HEK293T (cell line): ENCODE measurements at regions not wholly inside any gene's neighbourhood (a gene's known extent, or its start where the extent isn't known, plus 50 kb on each side); places are given as distances from the start of the nearest gene placed in this dataset.

Source experiments
- CTCF ChIA-PET: fragments of 350-600 bp; formaldehyde crosslinking; extraction: SDS; loops from one replicate; lab custom pipeline; 2021; ENCODE audit warnings: antibody characterized with exemption, inconsistent platforms; lab: Yijun Ruan, JAX
- POLR2A ChIA-PET: fragments of 350-600 bp; formaldehyde crosslinking; extraction: SDS; loops from one replicate; lab custom pipeline; 2020; ENCODE audit warnings: antibody characterized with exemption, inconsistent platforms; lab: Yijun Ruan, JAX
- DNase-seq: peaks from one replicate; pipeline ENCODE4 v3.0.0; 2012; ENCODE audit warnings: mixed read lengths; ENCODE audit errors: extremely low spot score
- ARNT ChIP-seq: fragments of 450-650 bp; IDR thresholded peaks from 2 replicates; pipeline ENCODE4 v1.6.1; 2017; ENCODE audit warnings: mild to moderate bottlenecking
- BHLHE40 ChIP-seq: fragments of 450-650 bp; IDR thresholded peaks from 2 replicates; pipeline ENCODE4 v1.6.1; 2016; ENCODE audit warnings: mild to moderate bottlenecking, moderate library complexity, borderline replicate concordance
- CTBP1 ChIP-seq: fragments of 450-650 bp; IDR thresholded peaks from 2 replicates; pipeline ENCODE4 v1.6.1; 2016; ENCODE audit warnings: borderline replicate concordance
- ELF4 ChIP-seq: fragments of 450-650 bp; IDR thresholded peaks from 2 replicates; pipeline ENCODE4 v1.6.1; 2017; ENCODE audit warnings: antibody characterized with exemption
- FOXA1 ChIP-seq: fragments of 450-650 bp; IDR thresholded peaks from 2 replicates; pipeline ENCODE4 v1.6.1; 2016; ENCODE audit warnings: mild to moderate bottlenecking
- FOXK2 ChIP-seq: fragments of 450-650 bp; IDR thresholded peaks from 2 replicates; pipeline ENCODE4 v1.6.1; 2016; ENCODE audit warnings: mild to moderate bottlenecking
- FOXM1 ChIP-seq: fragments of 450-650 bp; IDR thresholded peaks from 2 replicates; pipeline ENCODE4 v1.6.1; 2017; ENCODE audit warnings: mild to moderate bottlenecking, borderline replicate concordance
- HDGF ChIP-seq: fragments of 450-650 bp; IDR thresholded peaks from 2 replicates; pipeline ENCODE4 v1.6.1; 2017; ENCODE audit warnings: antibody characterized with exemption, borderline replicate concordance
- L3MBTL2 ChIP-seq: fragments of 450-650 bp; conservative IDR thresholded peaks from 2 replicates; pipeline ENCODE4 v1.6.1; 2016; ENCODE audit warnings: mild to moderate bottlenecking
- LEF1 ChIP-seq: fragments of 450-650 bp; IDR thresholded peaks from 2 replicates; pipeline ENCODE4 v1.6.1; 2017; ENCODE audit warnings: mild to moderate bottlenecking, borderline replicate concordance
- NFRKB ChIP-seq: fragments of 450-650 bp; IDR thresholded peaks from 2 replicates; pipeline ENCODE4 v1.6.1; 2016; ENCODE audit warnings: mild to moderate bottlenecking, moderate library complexity
- SP1 ChIP-seq: fragments of 450-650 bp; IDR thresholded peaks from 2 replicates; pipeline ENCODE4 v1.6.1; 2017
- SUZ12 ChIP-seq: fragments of 450-650 bp; IDR thresholded peaks from 2 replicates; pipeline ENCODE4 v1.6.1; 2016; ENCODE audit warnings: mild to moderate bottlenecking
- TARDBP ChIP-seq: fragments of 450-650 bp; IDR thresholded peaks from 2 replicates; pipeline ENCODE4 v1.6.1; 2016
- ZNF384 ChIP-seq: fragments of 450-650 bp; IDR thresholded peaks from 2 replicates; pipeline ENCODE4 v1.6.1; 2016
- TF ChIP-seq, protein P1 (sequence below): fragments of 450-650 bp; IDR thresholded peaks from 2 replicates; pipeline ENCODE4 v1.6.1; 2016

DNA sequence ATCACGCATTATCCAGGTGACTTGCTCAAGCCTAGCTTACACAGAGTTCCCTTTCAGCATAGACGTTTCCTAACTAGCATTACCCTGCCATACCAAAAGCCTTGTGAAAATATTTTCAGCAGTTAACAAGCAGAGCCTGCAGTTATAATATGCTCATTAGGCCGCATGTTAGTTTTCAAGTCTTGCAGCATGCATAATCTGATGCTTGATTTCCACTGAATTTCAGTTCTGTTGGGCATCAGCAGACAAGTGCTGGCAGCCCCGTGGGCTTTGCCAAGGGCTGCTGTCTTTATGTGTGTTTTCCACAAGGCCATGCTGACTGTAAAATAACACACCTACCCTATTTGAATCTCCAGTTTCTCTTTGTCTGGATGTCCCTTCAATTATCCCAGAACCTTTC, 491.0 kb upstream of the WWC1 start:
- ChIA-PET CTCF (no interaction called here), POLR2A (no interaction called here)
- no peak for DNase-seq
- TF ChIP-seq CTBP1 (no peak), SP1 (no peak), NFRKB (no peak), TARDBP (no peak), FOXK2 (no peak), L3MBTL2 (no peak), SUZ12 (no peak), FOXA1 (no peak), ARNT (no peak), BHLHE40 (no peak), ELF4 (no peak), FOXM1 (no peak), HDGF (no peak), LEF1 (no peak), ZNF384 (no peak)
- TF ChIP-seq, protein P1, sequence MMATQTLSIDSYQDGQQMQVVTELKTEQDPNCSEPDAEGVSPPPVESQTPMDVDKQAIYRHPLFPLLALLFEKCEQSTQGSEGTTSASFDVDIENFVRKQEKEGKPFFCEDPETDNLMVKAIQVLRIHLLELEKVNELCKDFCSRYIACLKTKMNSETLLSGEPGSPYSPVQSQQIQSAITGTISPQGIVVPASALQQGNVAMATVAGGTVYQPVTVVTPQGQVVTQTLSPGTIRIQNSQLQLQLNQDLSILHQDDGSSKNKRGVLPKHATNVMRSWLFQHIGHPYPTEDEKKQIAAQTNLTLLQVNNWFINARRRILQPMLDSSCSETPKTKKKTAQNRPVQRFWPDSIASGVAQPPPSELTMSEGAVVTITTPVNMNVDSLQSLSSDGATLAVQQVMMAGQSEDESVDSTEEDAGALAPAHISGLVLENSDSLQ, result no peak

GRCh38 chr5:167801999-167802398, 489.4 kb upstream of the WWC1 start:
- ChIA-PET CTCF (no interaction called here), POLR2A (no interaction called here)
- no peak for TF ChIP-seq FOXM1
- no peak for TF ChIP-seq CTBP1
- TF ChIP-seq TARDBP, result no peak
- no peak for TF ChIP-seq NFRKB
- no peak for TF ChIP-seq HDGF
- no peak for DNase-seq

DNA sequence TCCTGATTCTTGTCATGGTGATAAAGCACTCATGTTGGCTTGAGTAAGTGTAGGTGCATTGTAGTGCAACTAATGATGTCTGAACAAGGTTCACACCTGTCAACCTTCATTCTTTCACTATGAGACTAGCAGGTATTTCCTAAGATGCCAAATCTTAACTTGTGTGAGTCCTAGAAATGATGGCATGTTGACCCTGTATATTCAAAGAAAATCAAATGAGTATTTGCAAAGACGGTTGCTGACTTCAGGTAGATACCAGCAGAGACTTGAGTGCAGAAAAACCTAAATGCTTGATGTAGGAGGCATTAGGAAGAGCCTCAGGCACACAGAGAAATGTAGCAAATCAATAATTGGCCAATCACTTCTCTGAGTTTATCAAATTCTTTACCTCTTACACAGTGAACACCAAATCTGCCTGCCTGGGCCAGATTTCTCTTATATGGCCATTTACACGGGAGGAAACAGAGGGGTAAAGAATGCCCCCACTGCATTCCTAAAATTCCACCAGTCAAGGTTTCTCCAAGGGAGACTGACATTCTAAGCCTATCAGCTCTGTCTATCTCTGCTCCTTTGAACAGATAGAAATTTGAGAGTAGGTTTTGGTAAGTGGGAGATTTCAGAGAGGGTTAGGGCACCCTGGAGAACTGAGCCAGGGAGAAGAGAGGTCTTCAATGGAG, 488.6 kb upstream of the WWC1 start:
- DNase-seq, result no peak
- CTCF ChIA-PET, result no interaction called here
- POLR2A ChIA-PET, result no interaction called here
- TF ChIP-seq BHLHE40 (no peak), CTBP1 (no peak), FOXM1 (no peak), FOXA1 (no peak), SUZ12 (no peak), SP1 (no peak), LEF1 (no peak), ARNT (no peak), NFRKB (no peak)
- TF ChIP-seq, protein P1, result no peak

GRCh38 chr5:167804512-167805220, 486.8 kb upstream of the WWC1 start:
- POLR2A ChIA-PET, result no interaction called here
- TF ChIP-seq SUZ12 (no peak), TARDBP (no peak), CTBP1 (no peak), HDGF (no peak), NFRKB (no peak), FOXA1 (no peak), L3MBTL2 (no peak), FOXK2 (no peak), ELF4 (no peak), ZNF384 (no peak), SP1 (no peak), ARNT (no peak), BHLHE40 (no peak), LEF1 (no peak), FOXM1 (no peak)
- TF ChIP-seq, protein P1, result no peak
- DNase-seq, result no peak
- CTCF ChIA-PET, result no interaction called here

GRCh38 chr5:167810573-167810972, 480.9 kb upstream of the WWC1 start:
- POLR2A ChIA-PET, result no interaction called here
- DNase-seq, result no peak
- CTCF ChIA-PET, result no interaction called here
- TF ChIP-seq SUZ12, result no peak

GRCh38 chr5:167812871-167813270, 478.6 kb upstream of the WWC1 start:
- TF ChIP-seq NFRKB (no peak), FOXK2 (no peak), BHLHE40 (no peak), SP1 (no peak), ZNF384 (no peak), ELF4 (no peak), FOXA1 (no peak), SUZ12 (no peak)
- POLR2A ChIA-PET, result no interaction called here
- CTCF ChIA-PET, result no interaction called here
- no peak for DNase-seq
